WTC11 (cell line): ENCODE measurements at regions not wholly inside any gene's neighbourhood (a gene's known extent, or its start where the extent isn't known, plus 50 kb on each side); places are given as distances from the start of the nearest gene placed in this dataset.

Experiments
- ATAC-seq: fragments of 200-7000 bp; cut with Tn5 transposase; 2 replicates; pipeline ENCODE4 v1.10.0; 2021; ENCODE audit warnings: mild to moderate bottlenecking, moderate library complexity
- CTCF ChIA-PET: fragments of 300-600 bp; sonication (Branson Sonifier 250); formaldehyde crosslinking; loops from one replicate; lab custom pipeline; 2021; ENCODE audit warnings: antibody characterized with exemption; lab: Charles Lee
- POLR2A ChIA-PET: fragments of 350-600 bp; sonication (Branson Sonifier 250); formaldehyde crosslinking; loops from one replicate; lab custom pipeline; 2021; ENCODE audit warnings: antibody characterized with exemption; lab: Charles Lee
- DNase-seq: peaks from one replicate; pipeline ENCODE4 v3.0.0; 2021; ENCODE audit warnings: low spot score
- H3K27ac Mint-ChIP-seq: 2 replicates; pipeline ENCODE4 v1.8.0; 2021; ENCODE audit warnings: mixed read lengths
- H3K27me3 Mint-ChIP-seq: 2 replicates; pipeline ENCODE4 v1.8.0; 2021; ENCODE audit warnings: low read depth, mild to moderate bottlenecking, moderate library complexity, mixed read lengths
- H3K36me3 Mint-ChIP-seq: 2 replicates; pipeline ENCODE4 v1.8.0; 2021; ENCODE audit warnings: mixed read lengths
- H3K4me1 Mint-ChIP-seq: 2 replicates; pipeline ENCODE4 v1.8.0; 2022; ENCODE audit warnings: mixed read lengths
- H3K4me3 Mint-ChIP-seq: 2 replicates; pipeline ENCODE4 v1.8.0; 2021; ENCODE audit warnings: mild to moderate bottlenecking, moderate library complexity, mixed read lengths
- H3K9me3 Mint-ChIP-seq: 2 replicates; pipeline ENCODE4 v1.8.0; 2021; ENCODE audit warnings: mixed read lengths
- AFF4 ChIP-seq: sonication (generic); formaldehyde crosslinking; IDR thresholded peaks from 2 replicates; pipeline ENCODE4 v1.8.1; 2023; ENCODE audit warnings: mild to moderate bottlenecking, missing genetic modification reagents, borderline replicate concordance
- AR ChIP-seq: fragments of 250-450 bp; sonication (Bioruptor Pico); IDR thresholded peaks from 2 replicates; pipeline ENCODE4 v1.9.0; 2021; ENCODE audit warnings: mild to moderate bottlenecking
- CBFB ChIP-seq: sonication (generic); formaldehyde crosslinking; IDR thresholded peaks from 2 replicates; pipeline ENCODE4 v1.8.1; 2022; ENCODE audit warnings: mild to moderate bottlenecking, low read depth, missing genetic modification reagents
- CREB1 ChIP-seq: sonication (generic); formaldehyde crosslinking; IDR thresholded peaks from 2 replicates; pipeline ENCODE4 v1.8.0; 2023; ENCODE audit warnings: mild to moderate bottlenecking, missing genetic modification reagents
- CTCF ChIP-seq: fragments of 200-600 bp; IDR thresholded peaks from 2 replicates; pipeline ENCODE4 v1.8.0; 2022; ENCODE audit warnings: antibody characterized with exemption
- ELF4 ChIP-seq: sonication (generic); formaldehyde crosslinking; IDR thresholded peaks from 2 replicates; pipeline ENCODE4 v1.8.1; 2022; ENCODE audit warnings: low read depth, mild to moderate bottlenecking, moderate library complexity, missing genetic modification reagents
- FOXP1 ChIP-seq: sonication (generic); formaldehyde crosslinking; IDR thresholded peaks from 2 replicates; pipeline ENCODE4 v1.8.0; 2022; ENCODE audit warnings: missing genetic modification reagents, mild to moderate bottlenecking, moderate library complexity, borderline replicate concordance
- JAZF1 ChIP-seq: fragments of 250-450 bp; sonication (Bioruptor Pico); IDR thresholded peaks from 2 replicates; pipeline ENCODE4 v1.9.0; 2021; ENCODE audit warnings: moderate library complexity, mild to moderate bottlenecking, inconsistent platforms
- JUN ChIP-seq: sonication (generic); formaldehyde crosslinking; IDR thresholded peaks from 2 replicates; pipeline ENCODE4 v1.8.0; 2023; ENCODE audit warnings: mild to moderate bottlenecking, missing genetic modification reagents
- MAX ChIP-seq: sonication (generic); formaldehyde crosslinking; IDR thresholded peaks from 2 replicates; pipeline ENCODE4 v1.8.0; 2022; ENCODE audit warnings: mild to moderate bottlenecking, missing genetic modification reagents
- MYBL2 ChIP-seq: sonication (generic); formaldehyde crosslinking; IDR thresholded peaks from 2 replicates; pipeline ENCODE4 v1.8.1; 2023; ENCODE audit warnings: mild to moderate bottlenecking, moderate library complexity, missing genetic modification reagents
- NFATC4 ChIP-seq: fragments of 250-450 bp; sonication (Bioruptor Pico); IDR thresholded peaks from 2 replicates; pipeline ENCODE4 v1.9.0; 2021; ENCODE audit warnings: mild to moderate bottlenecking
- SOX15 ChIP-seq: fragments of 250-450 bp; sonication (Bioruptor Pico); IDR thresholded peaks from 2 replicates; pipeline ENCODE4 v1.9.0; 2021; ENCODE audit warnings: mild to moderate bottlenecking
- TEAD1 ChIP-seq: sonication (generic); formaldehyde crosslinking; IDR thresholded peaks from 2 replicates; pipeline ENCODE4 v1.8.0; 2022; ENCODE audit warnings: mild to moderate bottlenecking, missing genetic modification reagents
- ZNF317 ChIP-seq: sonication (generic); formaldehyde crosslinking; IDR thresholded peaks from 2 replicates; pipeline ENCODE4 v1.8.1; 2023; ENCODE audit warnings: low read depth, mild to moderate bottlenecking, moderate library complexity, missing genetic modification reagents, borderline replicate concordance
- ZNF512 ChIP-seq: sonication (generic); formaldehyde crosslinking; IDR thresholded peaks from 2 replicates; pipeline ENCODE4 v1.8.1; 2022; ENCODE audit warnings: missing genetic modification reagents, borderline replicate concordance
- ZNF532 ChIP-seq: fragments of 250-450 bp; sonication (Bioruptor Pico); IDR thresholded peaks from 2 replicates; pipeline ENCODE4 v1.9.0; 2021; ENCODE audit warnings: mild to moderate bottlenecking, borderline replicate concordance
- ZSCAN18 ChIP-seq: fragments of 250-450 bp; sonication (Bioruptor Pico); IDR thresholded peaks from 2 replicates; pipeline ENCODE4 v2.1.2; 2022; ENCODE audit warnings: mild to moderate bottlenecking, moderate library complexity

- no peak for TF ChIP-seq CTCF
- no peak for TF ChIP-seq FOXP1 (CRISPR knock-in tag)
- TF ChIP-seq, all 79 proteins: peak for 0
Observed at GRCh38 chr6:90780778-90781177, 193.9 kb upstream of the MAP3K7 start (continued).

- H3K36me3 Mint-ChIP-seq = 0 out of 2 replicates have a peak, but pooled peaks cover 4% of the 10 kb centered on the region
- TF ChIP-seq MAX (CRISPR knock-in tag) (no peak), CTCF (no peak), AFF4 (CRISPR knock-in tag) (no peak), ELF4 (no peak), JUN (CRISPR knock-in tag) (no peak), TEAD1 (CRISPR knock-in tag) (no peak), ZSCAN18 (no peak), ZNF512 (no peak), CBFB (no peak), CREB1 (no peak), JAZF1 (no peak), NFATC4 (no peak), AR (CRISPR knock-in tag) (no peak), SOX15 (no peak), ZNF532 (CRISPR knock-in tag) (no peak), MYBL2 (CRISPR knock-in tag) (no peak), ZNF317 (no peak)
- ChIA-PET CTCF (no interaction called here), POLR2A (no interaction called here)
- no peaks in the 10 kb centered on the region for H3K27me3 Mint-ChIP-seq
- peak; percentile 38 for ATAC-seq
- H3K4me1 Mint-ChIP-seq = peaks cover 55% of the 10 kb centered on the region
- H3K4me3 Mint-ChIP-seq = no peak overlapping the region
- no peak for DNase-seq
- H3K9me3 Mint-ChIP-seq = peaks cover 3% of the 10 kb centered on the region; the same call in 1 of the 2 replicates
- no peak overlapping the region for H3K27ac Mint-ChIP-seq
Observed at GRCh38 chr6:90780141-90780540, 193.3 kb upstream of the MAP3K7 start.
